ENCODE measurements at regions not wholly inside any gene's neighbourhood (a gene's known extent, or its start where the extent isn't known, plus 50 kb on each side); places are given as distances from the start of the nearest gene placed in this dataset.

DNA sequence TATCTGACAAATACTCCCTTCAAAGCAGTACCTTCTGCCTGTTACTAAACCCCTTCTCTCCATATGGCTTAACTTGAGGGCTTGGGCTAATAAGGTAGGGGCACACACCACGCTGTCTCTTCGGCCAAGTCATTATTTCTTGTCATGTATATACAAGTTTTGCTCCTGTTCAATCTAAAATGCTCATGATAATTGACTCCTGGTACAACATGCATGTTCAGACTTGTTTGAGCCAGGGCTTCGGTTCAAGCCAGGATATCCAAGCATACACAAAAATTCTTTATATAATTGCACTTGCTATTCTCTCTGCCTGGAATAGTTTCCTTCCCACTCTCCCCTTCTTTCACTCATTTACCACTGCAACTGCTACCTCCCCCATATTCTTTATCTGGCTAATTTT lies 756.0 kb upstream of the C9orf72 start:
- TF ChIP-seq, protein P1, sequence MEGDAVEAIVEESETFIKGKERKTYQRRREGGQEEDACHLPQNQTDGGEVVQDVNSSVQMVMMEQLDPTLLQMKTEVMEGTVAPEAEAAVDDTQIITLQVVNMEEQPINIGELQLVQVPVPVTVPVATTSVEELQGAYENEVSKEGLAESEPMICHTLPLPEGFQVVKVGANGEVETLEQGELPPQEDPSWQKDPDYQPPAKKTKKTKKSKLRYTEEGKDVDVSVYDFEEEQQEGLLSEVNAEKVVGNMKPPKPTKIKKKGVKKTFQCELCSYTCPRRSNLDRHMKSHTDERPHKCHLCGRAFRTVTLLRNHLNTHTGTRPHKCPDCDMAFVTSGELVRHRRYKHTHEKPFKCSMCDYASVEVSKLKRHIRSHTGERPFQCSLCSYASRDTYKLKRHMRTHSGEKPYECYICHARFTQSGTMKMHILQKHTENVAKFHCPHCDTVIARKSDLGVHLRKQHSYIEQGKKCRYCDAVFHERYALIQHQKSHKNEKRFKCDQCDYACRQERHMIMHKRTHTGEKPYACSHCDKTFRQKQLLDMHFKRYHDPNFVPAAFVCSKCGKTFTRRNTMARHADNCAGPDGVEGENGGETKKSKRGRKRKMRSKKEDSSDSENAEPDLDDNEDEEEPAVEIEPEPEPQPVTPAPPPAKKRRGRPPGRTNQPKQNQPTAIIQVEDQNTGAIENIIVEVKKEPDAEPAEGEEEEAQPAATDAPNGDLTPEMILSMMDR (IDR thresholded peaks at IDR 0.05; ENCODE audit: low read depth, low read length, poor library complexity, severe bottlenecking): no peak
- TF ChIP-seq EZH2phosphoT487 (IDR thresholded peaks at IDR 0.05; ENCODE audit: borderline replicate concordance, low read length): no peak

Measured in DOHH2 (cell line).